Mesenchymal stem cell (in vitro differentiated cells and primary cell): ENCODE measurements at regions not wholly inside any gene's neighbourhood (a gene's known extent, or its start where the extent isn't known, plus 50 kb on each side); places are given as distances from the start of the nearest gene placed in this dataset.

ENCODE experiments used
- DNase-seq: peaks from one replicate; pipeline ENCODE4 v3.0.0-alpha.2; 2013
- H2AFZ ChIP-seq: one replicate; pipeline ENCODE4 v1.6.1; 2013; ENCODE audit warnings: low read depth, mild to moderate bottlenecking, control low read depth, inconsistent platforms, low read length, moderate library complexity
- H2AK5ac ChIP-seq: 2 replicates; pipeline ENCODE4 v1.6.1; 2013; ENCODE audit warnings: low read length, moderate library complexity, mild to moderate bottlenecking, inconsistent platforms; ENCODE audit not compliant: severe bottlenecking
- H2BK120ac ChIP-seq: one replicate; pipeline ENCODE4 v1.6.1; 2013; ENCODE audit warnings: low read depth, mild to moderate bottlenecking, inconsistent platforms, low read length, moderate library complexity
- H2BK12ac ChIP-seq, 2 experiments: one replicate each; pipeline ENCODE4 v1.6.1; 2013; ENCODE audit warnings: inconsistent platforms in 2 of 2, low read length in 2 of 2, mild to moderate bottlenecking in 2 of 2, moderate library complexity in 2 of 2, control low read depth in 1 of 2
- H2BK15ac ChIP-seq: one replicate; pipeline ENCODE4 v1.6.1; 2013; ENCODE audit warnings: mild to moderate bottlenecking, low read depth, inconsistent platforms; ENCODE audit not compliant: poor library complexity, severe bottlenecking
- H2BK5ac ChIP-seq: 2 replicates; pipeline ENCODE4 v1.6.1; 2013; ENCODE audit warnings: low read depth, mild to moderate bottlenecking, low read length, control low read depth, inconsistent platforms; ENCODE audit not compliant: poor library complexity, severe bottlenecking
- H3K14ac ChIP-seq, 2 experiments: one replicate each; pipeline ENCODE4 v1.6.1; 2013; ENCODE audit warnings: inconsistent platforms in 2 of 2, low read length in 2 of 2, control low read depth in 1 of 2, mild to moderate bottlenecking in 1 of 2, moderate library complexity in 1 of 2
- H3K18ac ChIP-seq, 2 experiments: one replicate each; pipeline ENCODE4 v1.6.1; 2013; ENCODE audit warnings: inconsistent platforms in 2 of 2, low read length in 2 of 2, control low read depth in 1 of 2, low read depth in 1 of 2, mild to moderate bottlenecking in 1 of 2
- H3K23ac ChIP-seq, 2 experiments: one replicate each; pipeline ENCODE4 v1.6.1; 2013; ENCODE audit warnings: inconsistent platforms in 2 of 2, low read length in 2 of 2, mild to moderate bottlenecking in 2 of 2, moderate library complexity in 2 of 2, control low read depth in 1 of 2
- H3K27ac ChIP-seq: 2 replicates; pipeline ENCODE4 v1.5.1; 2013; ENCODE audit warnings: mild to moderate bottlenecking, moderate library complexity, low read length, control low read depth, inconsistent platforms; ENCODE audit not compliant: poor library complexity, severe bottlenecking
- H3K27me3 ChIP-seq, 2 experiments: 2 replicates each; pipeline versions ENCODE4 v1.6.1 to v1.7.0; 2013; ENCODE audit warnings: low read length in 2 of 2, mild to moderate bottlenecking in 2 of 2, moderate library complexity in 2 of 2, control low read depth in 1 of 2, inconsistent platforms in 1 of 2; ENCODE audit not compliant: control insufficient read depth in 1 of 2, insufficient read depth in 1 of 2
- H3K36me3 ChIP-seq, 2 experiments: 2 replicates each; pipeline versions ENCODE4 v1.6.1 to v1.7.0; 2013; ENCODE audit warnings: low read length in 2 of 2, control low read depth in 1 of 2, inconsistent platforms in 1 of 2, low read depth in 1 of 2, mild to moderate bottlenecking in 1 of 2; ENCODE audit not compliant: insufficient read depth in 2 of 2, control insufficient read depth in 1 of 2
- H3K4ac ChIP-seq, 2 experiments: one replicate each; pipeline ENCODE4 v1.6.1; 2013; ENCODE audit warnings: inconsistent platforms in 2 of 2, low read length in 2 of 2, mild to moderate bottlenecking in 2 of 2, moderate library complexity in 2 of 2, control low read depth in 1 of 2, low read depth in 1 of 2
- H3K4me1 ChIP-seq: 2 replicates; pipeline ENCODE4 v1.6.1; 2013; ENCODE audit warnings: low read depth, low read length, control low read depth; ENCODE audit not compliant: control insufficient read depth, insufficient read depth
- H3K4me2 ChIP-seq: 2 replicates; pipeline ENCODE4 v1.6.1; 2013; ENCODE audit warnings: low read length, mild to moderate bottlenecking, inconsistent platforms; ENCODE audit not compliant: poor library complexity, severe bottlenecking
- H3K4me3 ChIP-seq, 2 experiments: 2 replicates each; pipeline versions ENCODE4 v1.5.1 to v1.7.0; 2013; ENCODE audit warnings: low read length in 2 of 2, mild to moderate bottlenecking in 2 of 2, control low read depth in 1 of 2, low read depth in 1 of 2; ENCODE audit not compliant: insufficient read depth in 1 of 2
- H3K79me1 ChIP-seq: replicated peaks from 2 replicates; pipeline ENCODE4 v1.6.1; 2013; ENCODE audit warnings: mild to moderate bottlenecking, control low read depth, low read length, inconsistent platforms; ENCODE audit not compliant: poor library complexity, severe bottlenecking
- H3K9ac ChIP-seq: 2 replicates; pipeline ENCODE4 v1.7.0; 2013; ENCODE audit warnings: mild to moderate bottlenecking, low read length, moderate library complexity
- H3K9me3 ChIP-seq: 2 replicates; pipeline ENCODE4 v1.7.0; 2013; ENCODE audit warnings: mild to moderate bottlenecking, low read length; ENCODE audit not compliant: control insufficient read depth
- H4K8ac ChIP-seq: one replicate; pipeline ENCODE4 v1.6.1; 2013; ENCODE audit warnings: inconsistent platforms, mild to moderate bottlenecking, low read length, moderate library complexity
- H4K91ac ChIP-seq: one replicate; pipeline ENCODE4 v1.6.1; 2013; ENCODE audit warnings: mild to moderate bottlenecking, low read length, inconsistent platforms
- WGBS: methylation state at CpG from one replicate; pipeline ENCODE4 v1.1.7; 2013; ENCODE audit warnings: mixed read lengths; 5-methylcytosine and 5-hydroxymethylcytosine counted together

DNA sequence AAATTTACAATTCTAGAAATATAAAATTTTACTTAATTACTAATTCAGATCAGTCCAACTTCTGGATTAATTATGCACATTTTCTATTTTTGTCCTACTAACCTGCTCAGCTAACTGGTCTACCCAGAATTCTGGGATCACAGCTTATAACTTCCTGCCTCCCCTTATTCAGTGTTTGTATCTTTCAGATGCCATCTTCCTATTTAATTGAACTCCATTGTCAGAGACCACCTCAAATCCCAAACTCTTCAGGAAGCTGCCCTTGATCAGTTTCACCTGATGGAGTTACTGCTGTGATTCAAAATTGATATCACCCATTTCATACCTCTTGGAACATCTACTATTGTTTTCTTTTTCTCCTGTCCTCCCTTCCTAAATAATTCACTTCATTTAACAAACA is 259.2 kb downstream of the WDR11 start:
- H3K4me1 ChIP-seq = peaks cover 6% of the 10 kb centered on the region
- no peak overlapping the region for H3K4ac ChIP-seq
- H2BK120ac ChIP-seq = no peak overlapping the region

DNA sequence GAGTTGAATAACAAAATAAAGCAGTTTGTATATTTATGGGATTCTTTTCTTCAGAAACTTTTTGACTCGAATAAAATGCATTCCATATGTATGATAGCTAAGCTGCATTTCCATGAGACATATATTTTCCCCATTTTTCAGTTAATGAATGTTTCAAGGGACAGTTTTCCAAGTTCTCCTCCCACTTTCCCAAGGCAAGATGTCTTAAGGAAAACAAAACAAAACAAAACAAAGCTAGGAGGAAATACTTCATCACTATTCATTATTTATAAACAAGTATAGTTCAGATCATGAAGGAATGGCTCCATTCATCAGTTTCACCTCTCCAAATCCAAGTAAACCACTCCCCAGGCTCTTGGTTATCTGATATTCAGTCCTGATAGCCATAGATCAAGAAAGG is 261.0 kb downstream of the WDR11 start:
- H3K4me1 ChIP-seq = peaks cover 6% of the 10 kb centered on the region
- no peak overlapping the region for H2BK12ac ChIP-seq
- H3K9ac ChIP-seq = no peak overlapping the region
- no peak overlapping the region for H4K91ac ChIP-seq
- no peaks in the 10 kb centered on the region for H3K36me3 ChIP-seq
- no peak for DNase-seq
- no peak overlapping the region for H3K4me3 ChIP-seq
- no peak overlapping the region for H3K27ac ChIP-seq
- H2BK120ac ChIP-seq = no peak overlapping the region
- H3K4me2 ChIP-seq = no peak overlapping the region
- no peak overlapping the region for H3K23ac ChIP-seq
- no peak overlapping the region for H4K8ac ChIP-seq
- H3K79me1 ChIP-seq = no peaks in the 10 kb centered on the region
- no peak overlapping the region for H3K4ac ChIP-seq
- no peak overlapping the region for H2AK5ac ChIP-seq
- no peak overlapping the region for H2BK5ac ChIP-seq
- H3K14ac ChIP-seq = no peak overlapping the region
- H2AFZ ChIP-seq = no peak overlapping the region
- H3K18ac ChIP-seq = no peak overlapping the region
- peaks cover 0 to 5% of the 10 kb centered on the region in 2 experiments for H3K27me3 ChIP-seq
- 100% methylated on average over 1 of the region's 1 CpG for WGBS
- H2BK15ac ChIP-seq = no peak overlapping the region
- peaks cover 14% of the 10 kb centered on the region for H3K9me3 ChIP-seq

More for the DNA sequence above, 259.2 kb downstream of the WDR11 start:
- H4K8ac ChIP-seq = no peak overlapping the region
- no peak overlapping the region for H3K9ac ChIP-seq
- no peak overlapping the region for H4K91ac ChIP-seq
- H2AK5ac ChIP-seq = no peak overlapping the region
- H3K4me3 ChIP-seq = no peak overlapping the region
- peaks cover 0 to 5% of the 10 kb centered on the region in 2 experiments for H3K27me3 ChIP-seq
- H3K79me1 ChIP-seq = no peaks in the 10 kb centered on the region
- H2BK12ac ChIP-seq = no peak overlapping the region
- no peak overlapping the region for H2AFZ ChIP-seq
- H3K27ac ChIP-seq = no peak overlapping the region
- H3K14ac ChIP-seq = no peak overlapping the region
- H2BK5ac ChIP-seq = no peak overlapping the region
- no peak overlapping the region for H3K4me2 ChIP-seq
- no peak overlapping the region for H2BK15ac ChIP-seq
- H3K18ac ChIP-seq = no peak overlapping the region
- H3K23ac ChIP-seq = no peak overlapping the region
- no peaks in the 10 kb centered on the region for H3K36me3 ChIP-seq
- H3K9me3 ChIP-seq = peaks cover 8% of the 10 kb centered on the region
- DNase-seq = no peak

DNA sequence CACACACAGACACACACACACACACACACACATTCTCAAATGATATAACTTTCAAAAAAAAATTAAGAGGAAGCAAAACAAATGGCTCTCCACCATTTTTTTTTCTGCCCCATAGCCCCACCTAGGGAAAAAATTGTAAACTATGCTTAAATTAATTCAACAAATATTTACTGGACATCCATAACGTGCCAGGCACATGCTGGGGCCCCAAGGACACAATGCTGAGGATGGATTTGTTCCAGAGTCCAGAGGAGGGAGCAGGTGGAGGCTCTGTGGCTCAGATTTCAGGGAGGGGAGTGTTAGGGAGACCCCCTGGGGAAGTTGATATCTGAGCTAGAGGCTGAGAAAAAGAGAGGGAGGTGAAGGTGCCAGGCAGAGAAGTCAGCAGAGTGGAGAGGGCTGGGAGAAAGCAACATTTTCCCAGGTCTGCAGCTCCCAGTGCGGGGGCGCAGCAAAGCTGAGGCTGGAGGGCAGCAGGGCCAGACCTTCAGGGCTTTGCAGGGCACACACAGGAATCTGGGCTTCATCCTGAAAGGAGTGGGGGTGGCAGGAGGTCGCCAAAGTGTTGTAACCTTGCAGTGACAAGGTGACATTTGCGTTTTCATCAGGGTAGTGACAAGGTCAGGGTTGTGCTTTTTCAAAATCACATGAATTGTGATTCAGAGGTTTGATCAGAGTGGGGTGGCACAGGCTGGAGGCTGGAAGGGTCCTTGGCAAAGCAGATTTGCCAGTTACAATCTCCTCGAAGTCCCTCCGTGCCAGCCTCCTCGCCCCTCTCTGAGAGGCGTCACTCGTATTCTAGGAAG is 261.6 kb downstream of the WDR11 start:
- no peak overlapping the region for H2BK12ac ChIP-seq
- H3K27ac ChIP-seq = no peak overlapping the region
- no peak overlapping the region for H3K23ac ChIP-seq
- no peak overlapping the region for H3K4ac ChIP-seq
- 65% methylated on average over 10 of the region's 10 CpGs for WGBS
- H3K14ac ChIP-seq = peak overlapping the region in 1 of 2 experiments; percentile 49
- no peak for DNase-seq
- H3K9me3 ChIP-seq = peaks cover 8% of the 10 kb centered on the region
- H2AFZ ChIP-seq = no peak overlapping the region
- H3K27me3 ChIP-seq = peaks cover 0 to 5% of the 10 kb centered on the region in 2 experiments
- H2AK5ac ChIP-seq = no peak overlapping the region
- peaks cover 6% of the 10 kb centered on the region for H3K4me1 ChIP-seq
- no peak overlapping the region for H3K9ac ChIP-seq
- no peaks in the 10 kb centered on the region for H3K36me3 ChIP-seq
- H3K4me2 ChIP-seq = no peak overlapping the region
- H3K4me3 ChIP-seq = peak overlapping the region in 1 of 2 experiments; percentile 7
- H3K79me1 ChIP-seq = no peaks in the 10 kb centered on the region
- no peak overlapping the region for H4K8ac ChIP-seq
- H4K91ac ChIP-seq = no peak overlapping the region
- no peak overlapping the region for H2BK15ac ChIP-seq
- H2BK5ac ChIP-seq = no peak overlapping the region
- no peak overlapping the region for H2BK120ac ChIP-seq
- no peak overlapping the region for H3K18ac ChIP-seq

DNA sequence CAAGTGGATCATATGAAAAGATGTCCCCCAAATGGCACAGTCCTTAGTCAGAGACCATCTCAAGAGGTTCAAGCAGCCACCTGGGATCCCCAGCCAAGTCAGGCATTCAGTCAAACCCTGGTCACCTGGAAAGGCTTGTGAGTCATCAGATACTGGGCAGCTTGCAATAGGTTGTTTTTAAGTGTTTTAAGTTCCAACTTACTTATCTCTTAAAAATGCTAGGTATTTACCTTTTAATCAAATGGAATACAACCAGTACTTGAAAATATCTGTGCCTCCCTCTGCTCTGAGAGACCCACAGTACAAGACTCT is 262.2 kb downstream of the WDR11 start:
- no peak overlapping the region for H3K14ac ChIP-seq
- no peak overlapping the region for H4K91ac ChIP-seq
- no peak overlapping the region for H2BK12ac ChIP-seq
- H3K4me1 ChIP-seq = peaks cover 6% of the 10 kb centered on the region
- no peak overlapping the region for H2AFZ ChIP-seq
- no peaks in the 10 kb centered on the region for H3K36me3 ChIP-seq
- DNase-seq = no peak
- no peak overlapping the region for H3K27ac ChIP-seq
- H2BK5ac ChIP-seq = no peak overlapping the region
- H2BK15ac ChIP-seq = no peak overlapping the region
- H3K4me2 ChIP-seq = no peak overlapping the region
- no peak overlapping the region for H4K8ac ChIP-seq
- H3K79me1 ChIP-seq = no peaks in the 10 kb centered on the region
- no peak overlapping the region for H3K18ac ChIP-seq
- H3K4ac ChIP-seq = no peak overlapping the region
- H3K9me3 ChIP-seq = peaks cover 6% of the 10 kb centered on the region
- H3K9ac ChIP-seq = no peak overlapping the region
- no peak overlapping the region for H2BK120ac ChIP-seq
- no peak overlapping the region for H2AK5ac ChIP-seq
- H3K23ac ChIP-seq = no peak overlapping the region
- H3K4me3 ChIP-seq = no peak overlapping the region
- peaks cover 0 to 5% of the 10 kb centered on the region in 2 experiments for H3K27me3 ChIP-seq
